ENCODE measurements at regions not wholly inside any gene's neighbourhood (a gene's known extent, or its start where the extent isn't known, plus 50 kb on each side); places are given as distances from the start of the nearest gene placed in this dataset.
A peak's percentile ranks its signal among the peaks of the same experiment; 100 is the strongest.

DNA sequence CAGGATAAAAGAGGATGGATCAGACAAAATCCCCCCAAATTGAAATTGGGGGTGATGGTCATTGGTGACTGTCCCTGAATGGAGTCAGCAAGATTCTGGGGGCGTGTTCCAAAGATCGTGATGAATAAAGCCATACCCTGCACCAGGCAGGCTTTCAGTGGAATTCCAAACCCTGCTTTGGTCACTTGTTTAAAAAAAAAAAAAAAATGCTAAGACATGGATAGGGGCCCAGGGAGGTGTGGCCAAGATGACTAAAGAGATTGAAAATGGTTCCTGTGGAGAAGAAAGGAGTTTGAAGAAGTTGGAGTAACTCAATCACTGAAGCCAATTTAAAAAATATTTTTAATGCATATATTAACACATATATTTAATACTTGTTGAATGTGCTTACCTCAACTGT is 161.4 kb upstream of the KCNG1 start:
- TF ChIP-seq, protein P1, sequence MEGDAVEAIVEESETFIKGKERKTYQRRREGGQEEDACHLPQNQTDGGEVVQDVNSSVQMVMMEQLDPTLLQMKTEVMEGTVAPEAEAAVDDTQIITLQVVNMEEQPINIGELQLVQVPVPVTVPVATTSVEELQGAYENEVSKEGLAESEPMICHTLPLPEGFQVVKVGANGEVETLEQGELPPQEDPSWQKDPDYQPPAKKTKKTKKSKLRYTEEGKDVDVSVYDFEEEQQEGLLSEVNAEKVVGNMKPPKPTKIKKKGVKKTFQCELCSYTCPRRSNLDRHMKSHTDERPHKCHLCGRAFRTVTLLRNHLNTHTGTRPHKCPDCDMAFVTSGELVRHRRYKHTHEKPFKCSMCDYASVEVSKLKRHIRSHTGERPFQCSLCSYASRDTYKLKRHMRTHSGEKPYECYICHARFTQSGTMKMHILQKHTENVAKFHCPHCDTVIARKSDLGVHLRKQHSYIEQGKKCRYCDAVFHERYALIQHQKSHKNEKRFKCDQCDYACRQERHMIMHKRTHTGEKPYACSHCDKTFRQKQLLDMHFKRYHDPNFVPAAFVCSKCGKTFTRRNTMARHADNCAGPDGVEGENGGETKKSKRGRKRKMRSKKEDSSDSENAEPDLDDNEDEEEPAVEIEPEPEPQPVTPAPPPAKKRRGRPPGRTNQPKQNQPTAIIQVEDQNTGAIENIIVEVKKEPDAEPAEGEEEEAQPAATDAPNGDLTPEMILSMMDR (IDR thresholded peaks at IDR 0.05; ENCODE audit: low read depth, low read length, missing control alignments) = no peak
- H3K27ac ChIP-seq = no peak overlapping the region
- no peaks in the 10 kb centered on the region for H3K27me3 ChIP-seq (replicated peaks)
- no peaks in the 10 kb centered on the region for H3K36me3 ChIP-seq (replicated peaks)
- no peak overlapping the region for H3K4me3 ChIP-seq (ENCODE audit: low read depth, low read length)
- DNase-seq = no peak
- in situ Hi-C loops (cut with HindIII; ENCODE audit: low pct_ligation_motif_present, low sequenced_read_pairs) = no loop called here

DNA sequence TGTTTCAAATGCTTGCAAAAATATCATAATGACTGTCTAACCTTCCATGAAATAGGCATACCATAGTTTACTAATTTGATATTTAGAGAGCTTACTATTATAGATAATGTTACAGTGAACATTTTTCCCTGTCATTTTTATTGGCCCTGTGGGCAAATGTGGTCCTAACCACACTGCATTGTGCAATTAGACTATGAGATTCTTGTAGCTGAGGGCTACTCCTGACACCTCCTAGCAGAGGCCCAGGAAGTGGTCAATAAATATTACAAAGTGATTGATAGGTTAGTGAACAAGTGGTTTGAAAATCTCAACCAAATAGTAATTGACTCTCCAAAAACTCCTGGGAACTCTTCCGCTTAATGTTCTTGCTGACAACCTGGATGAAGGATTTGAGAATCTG is 160.5 kb upstream of the KCNG1 start:
- Histone ChIP-seq H3K4me3 (ENCODE audit: low read depth, low read length) (no peak overlapping the region), H3K27me3 (replicated peaks) (no peaks in the 10 kb centered on the region), H3K27ac (no peak overlapping the region), H3K36me3 (replicated peaks) (no peaks in the 10 kb centered on the region)
- no peak for DNase-seq
- TF ChIP-seq, protein P1 (IDR thresholded peaks at IDR 0.05; ENCODE audit: low read depth, low read length, missing control alignments) = no peak
- in situ Hi-C loops (cut with HindIII; ENCODE audit: low pct_ligation_motif_present, low sequenced_read_pairs) = no loop called here

- Histone ChIP-seq H3K4me3 (ENCODE audit: low read depth, low read length) (no peak overlapping the region), H3K36me3 (replicated peaks) (no peaks in the 10 kb centered on the region), H3K27me3 (replicated peaks) (no peaks in the 10 kb centered on the region), H3K27ac (no peak overlapping the region)
- TF ChIP-seq, protein P1 (IDR thresholded peaks at IDR 0.05; ENCODE audit: low read depth, low read length, missing control alignments) = no peak
- in situ Hi-C loops (cut with HindIII; ENCODE audit: low pct_ligation_motif_present, low sequenced_read_pairs) = no loop called here
- no peak for DNase-seq
Observed at GRCh38 chr20:51182571-51182970, 159.7 kb upstream of the KCNG1 start.

GRCh38 chr20:51178153-51178552 is 155.2 kb upstream of the KCNG1 start:
- in situ Hi-C loops (cut with HindIII; ENCODE audit: low pct_ligation_motif_present, low sequenced_read_pairs) = no loop called here
- DNase-seq = no peak
- H3K27me3 ChIP-seq (replicated peaks) = no peaks in the 10 kb centered on the region
- TF ChIP-seq, protein P1 (IDR thresholded peaks at IDR 0.05; ENCODE audit: low read depth, low read length, missing control alignments) = no peak
- no peak overlapping the region for H3K27ac ChIP-seq
- H3K36me3 ChIP-seq (replicated peaks) = no peaks in the 10 kb centered on the region
- H3K4me3 ChIP-seq (ENCODE audit: low read depth, low read length) = no peak overlapping the region

DNA sequence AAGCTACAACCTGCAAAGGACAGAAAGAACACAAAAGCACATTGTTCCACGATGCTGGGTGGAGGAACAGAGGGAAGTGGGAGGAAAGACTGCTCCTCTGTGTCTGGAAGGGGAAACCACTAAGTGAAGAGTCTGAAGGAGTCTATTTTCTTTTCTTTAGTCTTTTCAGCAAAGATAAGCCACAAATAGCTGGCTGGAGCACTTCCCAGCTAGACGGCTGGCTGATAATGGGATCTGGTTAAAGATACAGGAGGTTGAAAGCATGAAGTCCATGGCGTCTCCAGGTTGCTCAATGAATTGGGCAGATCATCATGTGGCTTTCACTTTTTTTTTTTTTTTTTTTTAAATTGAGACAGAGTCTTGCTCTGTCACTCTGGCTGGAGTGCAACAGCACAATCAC is 154.0 kb upstream of the KCNG1 start:
- in situ Hi-C loops (cut with HindIII; ENCODE audit: low pct_ligation_motif_present, low sequenced_read_pairs) = no loop called here
- H3K27ac ChIP-seq = no peak overlapping the region

DNA sequence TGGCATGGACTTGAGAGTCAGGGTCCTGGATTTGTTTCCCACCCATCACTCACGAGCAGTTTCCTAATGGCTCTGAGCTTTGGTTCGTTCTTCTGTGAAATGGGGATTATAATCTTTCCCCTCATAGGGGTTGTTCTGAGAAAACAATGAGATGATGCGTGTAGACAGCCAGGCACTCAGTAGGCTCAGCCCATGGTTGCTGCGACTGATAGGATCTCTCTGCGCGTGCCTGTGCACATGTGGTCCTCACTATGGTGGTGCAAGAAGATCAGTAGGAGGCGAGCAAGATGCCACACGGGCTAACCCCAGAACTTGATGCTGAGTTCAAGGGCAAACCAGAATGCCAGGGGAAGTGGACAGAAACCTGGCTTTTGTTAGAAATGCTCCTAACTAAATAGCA is 153.5 kb upstream of the KCNG1 start:
- DNase-seq = no peak
- Histone ChIP-seq H3K4me3 (ENCODE audit: low read depth, low read length) (no peak overlapping the region), H3K27ac (no peak overlapping the region), H3K36me3 (replicated peaks) (no peaks in the 10 kb centered on the region), H3K27me3 (replicated peaks) (no peaks in the 10 kb centered on the region)
- TF ChIP-seq, protein P1 (IDR thresholded peaks at IDR 0.05; ENCODE audit: low read depth, low read length, missing control alignments) = no peak
- in situ Hi-C loops (cut with HindIII; ENCODE audit: low pct_ligation_motif_present, low sequenced_read_pairs) = no loop called here

More for the DNA sequence above, 154.0 kb upstream of the KCNG1 start:
- no peaks in the 10 kb centered on the region for H3K27me3 ChIP-seq (replicated peaks)
- TF ChIP-seq, protein P1 (IDR thresholded peaks at IDR 0.05; ENCODE audit: low read depth, low read length, missing control alignments) = no peak
- no peak overlapping the region for H3K4me3 ChIP-seq (ENCODE audit: low read depth, low read length)
- DNase-seq = peak; percentile 35
- no peaks in the 10 kb centered on the region for H3K36me3 ChIP-seq (replicated peaks)
